Stimulated activated memory B cell treated with anti-CD40 and anti-IgM and Interleukin-4, amounts not matched to agents 10 μg/mL and 1 μg/mL and 100 μg/mL, for 72 hours (primary cell): ENCODE measurements at regions not wholly inside any gene's neighbourhood (a gene's known extent, or its start where the extent isn't known, plus 50 kb on each side); places are given as distances from the start of the nearest gene placed in this dataset.

Experiments
- ATAC-seq: fragments of 150-1000 bp; cut with Tn5 transposase; 2 replicates; pipeline ENCODE4 v1.10.0; 2021
- H3K27ac Mint-ChIP-seq: one replicate; pipeline ENCODE4 v1.8.0; 2022; ENCODE audit warnings: mild to moderate bottlenecking, mixed read lengths
- H3K27me3 Mint-ChIP-seq: one replicate; pipeline ENCODE4 v1.8.0; 2022; ENCODE audit warnings: mixed read lengths
- H3K36me3 Mint-ChIP-seq: one replicate; pipeline ENCODE4 v1.8.0; 2022; ENCODE audit warnings: mixed read lengths
- H3K4me1 Mint-ChIP-seq: one replicate; pipeline ENCODE4 v1.8.0; 2022; ENCODE audit warnings: mixed read lengths
- H3K4me3 Mint-ChIP-seq: one replicate; pipeline ENCODE4 v1.8.0; 2022; ENCODE audit warnings: mild to moderate bottlenecking, moderate library complexity, mixed read lengths
- H3K9me3 Mint-ChIP-seq: one replicate; pipeline ENCODE4 v1.8.0; 2022; ENCODE audit warnings: mixed read lengths

- Mint-ChIP-seq H3K36me3 (no peaks in the 10 kb centered on the region), H3K27me3 (no peaks in the 10 kb centered on the region), H3K4me3 (peak overlapping the region; percentile 55), H3K4me1 (peaks cover 69% of the 10 kb centered on the region), H3K9me3 (no peaks in the 10 kb centered on the region), H3K27ac (peak overlapping the region; percentile 71)
- ATAC-seq: peak; percentile 79
Measured at GRCh38 chr1:59013276-59013927, 229.6 kb upstream of the JUN start.

- H3K4me3 Mint-ChIP-seq: peak overlapping the region; percentile 55
- no peaks in the 10 kb centered on the region for H3K36me3 Mint-ChIP-seq
- no peak for ATAC-seq
- no peaks in the 10 kb centered on the region for H3K27me3 Mint-ChIP-seq
- H3K9me3 Mint-ChIP-seq: no peaks in the 10 kb centered on the region
- peak overlapping the region; percentile 71 for H3K27ac Mint-ChIP-seq
- H3K4me1 Mint-ChIP-seq: peaks cover 65% of the 10 kb centered on the region
Measured at GRCh38 chr1:59013928-59014279, 230.1 kb upstream of the JUN start.

- Mint-ChIP-seq H3K9me3 (no peaks in the 10 kb centered on the region), H3K4me1 (peaks cover 69% of the 10 kb centered on the region), H3K36me3 (no peaks in the 10 kb centered on the region)
Measured at GRCh38 chr1:59014827-59015226, 231.0 kb upstream of the JUN start.

GRCh38 chr1:59015708-59016107 lies 231.9 kb upstream of the JUN start:
- no peak for ATAC-seq
- H3K27ac Mint-ChIP-seq: peak overlapping the region; percentile 71
- H3K9me3 Mint-ChIP-seq: no peaks in the 10 kb centered on the region
- H3K4me3 Mint-ChIP-seq: no peak overlapping the region
- peaks cover 73% of the 10 kb centered on the region for H3K4me1 Mint-ChIP-seq
- H3K27me3 Mint-ChIP-seq: no peaks in the 10 kb centered on the region
- no peaks in the 10 kb centered on the region for H3K36me3 Mint-ChIP-seq

More at GRCh38 chr1:59014827-59015226, 231.0 kb upstream of the JUN start:
- ATAC-seq: no peak
- H3K27me3 Mint-ChIP-seq: no peaks in the 10 kb centered on the region
- peak overlapping the region; percentile 19 for H3K4me3 Mint-ChIP-seq
- H3K27ac Mint-ChIP-seq: peak overlapping the region; percentile 71

GRCh38 chr1:59016390-59016789 lies 232.5 kb upstream of the JUN start:
- peaks cover 70% of the 10 kb centered on the region for H3K4me1 Mint-ChIP-seq
- H3K27ac Mint-ChIP-seq: peak overlapping the region; percentile 71

GRCh38 chr1:59017501-59018231 lies 233.8 kb upstream of the JUN start:
- H3K27ac Mint-ChIP-seq: peak overlapping the region; percentile 0
- ATAC-seq: no peak
- H3K4me3 Mint-ChIP-seq: no peak overlapping the region
- peaks cover 58% of the 10 kb centered on the region for H3K4me1 Mint-ChIP-seq
- no peaks in the 10 kb centered on the region for H3K27me3 Mint-ChIP-seq
- no peaks in the 10 kb centered on the region for H3K36me3 Mint-ChIP-seq
- H3K9me3 Mint-ChIP-seq: no peaks in the 10 kb centered on the region

More at GRCh38 chr1:59016390-59016789, 232.5 kb upstream of the JUN start:
- Mint-ChIP-seq H3K27me3 (no peaks in the 10 kb centered on the region), H3K9me3 (no peaks in the 10 kb centered on the region), H3K36me3 (no peaks in the 10 kb centered on the region), H3K4me3 (no peak overlapping the region)
- no peak for ATAC-seq

GRCh38 chr1:59018446-59018845 lies 234.6 kb upstream of the JUN start:
- no peaks in the 10 kb centered on the region for H3K9me3 Mint-ChIP-seq
- H3K4me3 Mint-ChIP-seq: no peak overlapping the region
- peak overlapping the region; percentile 91 for H3K27ac Mint-ChIP-seq
- no peak for ATAC-seq
- peaks cover 56% of the 10 kb centered on the region for H3K4me1 Mint-ChIP-seq
- no peaks in the 10 kb centered on the region for H3K27me3 Mint-ChIP-seq
- peaks cover 5% of the 10 kb centered on the region for H3K36me3 Mint-ChIP-seq

- Mint-ChIP-seq H3K4me1 (peaks cover 52% of the 10 kb centered on the region), H3K36me3 (peaks cover 5% of the 10 kb centered on the region), H3K27me3 (no peaks in the 10 kb centered on the region), H3K9me3 (no peaks in the 10 kb centered on the region), H3K27ac (peak overlapping the region; percentile 91), H3K4me3 (no peak overlapping the region)
- no peak for ATAC-seq
Measured at GRCh38 chr1:59018860-59019259, 235.0 kb upstream of the JUN start.

GRCh38 chr1:59020151-59020997 lies 236.5 kb upstream of the JUN start:
- H3K4me1 Mint-ChIP-seq: peaks cover 41% of the 10 kb centered on the region
- H3K27ac Mint-ChIP-seq: peak overlapping the region; percentile 91
- peak overlapping the region; percentile 79 for H3K4me3 Mint-ChIP-seq
- ATAC-seq: peak; percentile 95
- no peaks in the 10 kb centered on the region for H3K9me3 Mint-ChIP-seq
- no peaks in the 10 kb centered on the region for H3K27me3 Mint-ChIP-seq
- H3K36me3 Mint-ChIP-seq: peaks cover 5% of the 10 kb centered on the region

GRCh38 chr1:59022199-59022598 lies 238.4 kb upstream of the JUN start:
- no peaks in the 10 kb centered on the region for H3K9me3 Mint-ChIP-seq
- peaks cover 28% of the 10 kb centered on the region for H3K4me1 Mint-ChIP-seq
- H3K27ac Mint-ChIP-seq: peak overlapping the region; percentile 91
- H3K4me3 Mint-ChIP-seq: no peak overlapping the region
- no peak for ATAC-seq
- H3K36me3 Mint-ChIP-seq: peaks cover 5% of the 10 kb centered on the region
- no peaks in the 10 kb centered on the region for H3K27me3 Mint-ChIP-seq

GRCh38 chr1:59022799-59023198 lies 239.0 kb upstream of the JUN start:
- peaks cover 5% of the 10 kb centered on the region for H3K36me3 Mint-ChIP-seq
- ATAC-seq: no peak
- H3K9me3 Mint-ChIP-seq: no peaks in the 10 kb centered on the region
- H3K27me3 Mint-ChIP-seq: no peaks in the 10 kb centered on the region
- peaks cover 28% of the 10 kb centered on the region for H3K4me1 Mint-ChIP-seq
- H3K4me3 Mint-ChIP-seq: no peak overlapping the region
- H3K27ac Mint-ChIP-seq: peak overlapping the region; percentile 91

GRCh38 chr1:59025201-59025600 lies 241.4 kb upstream of the JUN start:
- ATAC-seq: no peak
- no peaks in the 10 kb centered on the region for H3K9me3 Mint-ChIP-seq
- no peak overlapping the region for H3K27ac Mint-ChIP-seq
- no peaks in the 10 kb centered on the region for H3K27me3 Mint-ChIP-seq
- peaks cover 5% of the 10 kb centered on the region for H3K36me3 Mint-ChIP-seq
- peaks cover 20% of the 10 kb centered on the region for H3K4me1 Mint-ChIP-seq
- no peak overlapping the region for H3K4me3 Mint-ChIP-seq

- H3K9me3 Mint-ChIP-seq: no peaks in the 10 kb centered on the region
- peaks cover 13% of the 10 kb centered on the region for H3K4me1 Mint-ChIP-seq
- peak overlapping the region; percentile 63 for H3K4me3 Mint-ChIP-seq
- peak; percentile 95 for ATAC-seq
- H3K27me3 Mint-ChIP-seq: no peaks in the 10 kb centered on the region
- no peak overlapping the region for H3K27ac Mint-ChIP-seq
- H3K36me3 Mint-ChIP-seq: peaks cover 5% of the 10 kb centered on the region
Measured at GRCh38 chr1:59025898-59026426, 242.1 kb upstream of the JUN start.

- peaks cover 15% of the 10 kb centered on the region for H3K4me1 Mint-ChIP-seq
- H3K9me3 Mint-ChIP-seq: no peaks in the 10 kb centered on the region
- peaks cover 5% of the 10 kb centered on the region for H3K36me3 Mint-ChIP-seq
- peak overlapping the region; percentile 59 for H3K4me3 Mint-ChIP-seq
- H3K27me3 Mint-ChIP-seq: no peaks in the 10 kb centered on the region
- no peak overlapping the region for H3K27ac Mint-ChIP-seq
- ATAC-seq: peak; percentile 54
Measured at GRCh38 chr1:59026472-59026948, 242.7 kb upstream of the JUN start.

- Mint-ChIP-seq H3K4me3 (peak overlapping the region; percentile 59), H3K9me3 (no peaks in the 10 kb centered on the region), H3K4me1 (peaks cover 15% of the 10 kb centered on the region), H3K27me3 (no peaks in the 10 kb centered on the region), H3K27ac (no peak overlapping the region), H3K36me3 (peaks cover 5% of the 10 kb centered on the region)
- ATAC-seq: no peak
Measured at GRCh38 chr1:59027177-59027576, 243.3 kb upstream of the JUN start.
